SK-N-SH (cell line): ENCODE measurements at regions not wholly inside any gene's neighbourhood (a gene's known extent, or its start where the extent isn't known, plus 50 kb on each side); places are given as distances from the start of the nearest gene placed in this dataset.

Source experiments
- CTCF ChIA-PET: fragments of 300-600, 350-600 bp; formaldehyde crosslinking; extraction: SDS; loops from one replicate; lab custom pipeline; 2021; lab: Yijun Ruan, JAX
- POLR2A ChIA-PET: fragments of 350-600 bp; sonication (Branson Sonifier 250); formaldehyde crosslinking; extraction: SDS; loops from one replicate; lab custom pipeline; 2020; ENCODE audit warnings: antibody characterized with exemption, inconsistent platforms; lab: Yijun Ruan, JAX
- DNase-seq: peaks from one replicate; pipeline ENCODE4 v3.0.0; 2012
- H2AFZ ChIP-seq: fragments of 200-600 bp; sonication (generic); 2 replicates; pipeline ENCODE4 v1.8.1; 2016; ENCODE audit warnings: antibody characterized with exemption, mild to moderate bottlenecking, low read depth
- H3F3A ChIP-seq: fragments of 200-600 bp; sonication (generic); replicated peaks from 2 replicates; pipeline ENCODE3; 2016; ENCODE audit warnings: antibody characterized with exemption, mild to moderate bottlenecking; ENCODE audit not compliant: insufficient read depth
- H3K27ac ChIP-seq, 2 experiments: fragments of 200-500 bp in 1 of 2; fragments of 200-600 bp in 1 of 2; sonication (Bioruptor generic) in 1 of 2; sonication (generic), shearing (Covaris generic) in 1 of 2; 2 replicates each; pipeline versions ENCODE4 v1.5.1 to v1.6.1; 2014 to 2016; ENCODE audit warnings: low read depth in 2 of 2, inconsistent platforms in 1 of 2, low read length in 1 of 2, mild to moderate bottlenecking in 1 of 2, mixed read lengths in 1 of 2
- H3K27me3 ChIP-seq: fragments of 200-600 bp; sonication (generic), shearing (Covaris generic); 2 replicates; pipeline ENCODE4 v1.6.1; 2016; ENCODE audit warnings: mixed run types; ENCODE audit not compliant: insufficient read depth
- H3K36me3 ChIP-seq, 2 experiments: fragments of 200-500 bp in 1 of 2; fragments of 200-600 bp in 1 of 2; sonication (Bioruptor generic) in 1 of 2; sonication (generic) in 1 of 2; replicated peaks in 1 of 2; 2 replicates each; pipeline versions ENCODE3 to v1.5.1; 2014 to 2016; ENCODE audit warnings: low read length in 1 of 2, mild to moderate bottlenecking in 1 of 2; ENCODE audit not compliant: insufficient read depth in 2 of 2, control insufficient read depth in 1 of 2
- H3K4me1 ChIP-seq, 2 experiments: fragments of 200-500 bp in 1 of 2; fragments of 200-600 bp in 1 of 2; sonication (Bioruptor generic) in 1 of 2; sonication (generic), shearing (Covaris generic) in 1 of 2; 2 replicates each; pipeline versions ENCODE4 v1.5.1 to v1.6.1; 2014 to 2016; ENCODE audit warnings: low read depth in 1 of 2, low read length in 1 of 2, mixed run types in 1 of 2; ENCODE audit not compliant: insufficient read depth in 2 of 2, control insufficient read depth in 1 of 2
- H3K4me2 ChIP-seq: fragments of 200-600 bp; sonication (generic), shearing (Covaris generic); 2 replicates; pipeline ENCODE4 v1.6.1; 2017; ENCODE audit warnings: mixed run types
- H3K4me3 ChIP-seq, 2 experiments: fragments of 200-500 bp in 1 of 2; fragments of 200-600 bp in 1 of 2; sonication (Bioruptor generic) in 1 of 2; sonication (generic), shearing (Covaris generic) in 1 of 2; 2 replicates each; pipeline versions ENCODE4 v1.5.1 to v1.8.1; 2014 to 2016; ENCODE audit warnings: low read depth in 2 of 2, inconsistent platforms in 1 of 2, low read length in 1 of 2, mild to moderate bottlenecking in 1 of 2, mixed read lengths in 1 of 2, moderate library complexity in 1 of 2
- H3K79me2 ChIP-seq: fragments of 200-600 bp; sonication (generic); 2 replicates; pipeline ENCODE4 v1.8.1; 2017; ENCODE audit warnings: mild to moderate bottlenecking; ENCODE audit not compliant: insufficient read depth
- H3K9ac ChIP-seq: fragments of 200-600 bp; sonication (generic); 2 replicates; pipeline ENCODE4 v1.6.1; 2017; ENCODE audit warnings: mixed run types
- H3K9me2 ChIP-seq: fragments of 200-600 bp; sonication (generic); 2 replicates; pipeline ENCODE4 v1.6.1; 2017; ENCODE audit warnings: mixed run types
- H3K9me3 ChIP-seq: fragments of 200-600 bp; sonication (generic); 2 replicates; pipeline ENCODE4 v1.6.1; 2017; ENCODE audit warnings: mixed run types, mild to moderate bottlenecking, moderate library complexity
- H4K20me1 ChIP-seq: fragments of 200-600 bp; sonication (generic); 2 replicates; pipeline ENCODE4 v1.6.1; 2017; ENCODE audit warnings: mild to moderate bottlenecking, mixed run types; ENCODE audit not compliant: insufficient read depth
- CTCF ChIP-seq: fragments of 200-600 bp; sonication (generic); IDR thresholded peaks from 2 replicates; pipeline ENCODE4 v1.6.1; 2017; ENCODE audit warnings: antibody characterized with exemption, mild to moderate bottlenecking, moderate library complexity
- MAX ChIP-seq: IDR thresholded peaks from 2 replicates; pipeline ENCODE4 v1.4.0; 2012; ENCODE audit warnings: low read depth
- MEF2A ChIP-seq: IDR thresholded peaks from 2 replicates; pipeline ENCODE4 v1.4.0; 2012; ENCODE audit warnings: low read depth, borderline replicate concordance
- MXI1 ChIP-seq: IDR thresholded peaks from 2 replicates; pipeline ENCODE4 v1.6.1; 2012; ENCODE audit warnings: mild to moderate bottlenecking, low read depth, low read length, improper control_type of control experiment
- POLR2AphosphoS5 ChIP-seq: IDR thresholded peaks from 2 replicates; pipeline ENCODE4 v1.6.1; 2012; ENCODE audit warnings: low read depth, low read length
- RCOR1 ChIP-seq: fragments of 150-350 bp; IDR thresholded peaks from 2 replicates; pipeline ENCODE4 v1.6.1; 2017; ENCODE audit warnings: antibody characterized with exemption, low read length
- SIN3A ChIP-seq: IDR thresholded peaks from 2 replicates; pipeline ENCODE4 v1.6.1; 2012; ENCODE audit warnings: low read depth, mild to moderate bottlenecking, low read length, moderate library complexity, borderline replicate concordance
- SMC3 ChIP-seq: IDR thresholded peaks from 2 replicates; pipeline ENCODE4 v1.6.1; 2012; ENCODE audit warnings: low read depth, low read length, improper control_type of control experiment
- TEAD4 ChIP-seq: IDR thresholded peaks from 2 replicates; pipeline ENCODE4 v1.4.0; 2012; ENCODE audit warnings: mild to moderate bottlenecking, borderline replicate concordance; ENCODE audit not compliant: insufficient read depth
- USF1 ChIP-seq: IDR thresholded peaks from 2 replicates; pipeline ENCODE4 v1.4.0; 2012; ENCODE audit warnings: low read depth, borderline replicate concordance
- YY1 ChIP-seq: IDR thresholded peaks from 2 replicates; pipeline ENCODE4 v1.4.0; 2012; ENCODE audit warnings: low read depth, mild to moderate bottlenecking
- WGBS: methylation state at CpG from one replicate; pipeline ENCODE4 v1.1.6; 2017; ENCODE audit warnings: low lambda C conversion rate; 5-methylcytosine and 5-hydroxymethylcytosine counted together
- TF ChIP-seq, protein P1 (sequence below): IDR thresholded peaks from 2 replicates; pipeline ENCODE4 v1.4.0; 2012; ENCODE audit warnings: low read depth, borderline replicate concordance
- TF ChIP-seq, protein P2 (sequence below): IDR thresholded peaks from 2 replicates; pipeline ENCODE4; 2012

DNA sequence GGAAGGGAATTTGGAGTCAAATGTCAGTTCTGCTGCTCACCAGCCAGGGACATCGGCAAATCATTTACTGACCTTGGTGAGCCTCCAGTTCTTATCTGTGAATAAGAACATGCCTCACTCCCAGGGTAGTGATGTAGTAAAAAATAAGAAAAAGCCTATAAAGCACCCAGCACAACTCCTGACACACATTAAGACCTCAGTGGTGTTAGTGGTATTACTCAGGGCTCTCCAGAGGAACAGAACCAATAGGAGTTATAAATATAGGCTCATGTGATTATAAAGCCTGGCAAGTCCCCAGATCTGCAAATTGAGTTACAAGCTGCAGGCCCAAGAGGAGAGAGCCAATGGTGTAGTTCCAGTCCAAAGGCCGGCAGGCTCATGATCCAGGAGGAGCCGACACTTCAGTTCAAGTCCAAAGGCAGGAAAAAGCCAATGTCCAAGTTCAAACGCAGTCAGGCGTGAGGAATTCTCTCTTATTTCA lies 71.3 kb upstream of the EYA2 start:
- H3K9me3 ChIP-seq: no peaks in the 10 kb centered on the region
- 83% methylated on average over 5 of the region's 5 CpGs for WGBS
- no peaks in the 10 kb centered on the region for H3K9me2 ChIP-seq
- no peak overlapping the region for H3K4me2 ChIP-seq
- H2AFZ ChIP-seq: no peak overlapping the region
- H3K9ac ChIP-seq: no peak overlapping the region
- no peak overlapping the region for H3K4me3 ChIP-seq
- ChIA-PET CTCF (no interaction called here), POLR2A (no interaction called here)
- H3K36me3 ChIP-seq: peaks cover 0 to 3% of the 10 kb centered on the region in 2 experiments
- TF ChIP-seq MEF2A (no peak), SIN3A (no peak), USF1 (no peak), TEAD4 (no peak), MAX (no peak), SMC3 (no peak)
- TF ChIP-seq, protein P1, sequence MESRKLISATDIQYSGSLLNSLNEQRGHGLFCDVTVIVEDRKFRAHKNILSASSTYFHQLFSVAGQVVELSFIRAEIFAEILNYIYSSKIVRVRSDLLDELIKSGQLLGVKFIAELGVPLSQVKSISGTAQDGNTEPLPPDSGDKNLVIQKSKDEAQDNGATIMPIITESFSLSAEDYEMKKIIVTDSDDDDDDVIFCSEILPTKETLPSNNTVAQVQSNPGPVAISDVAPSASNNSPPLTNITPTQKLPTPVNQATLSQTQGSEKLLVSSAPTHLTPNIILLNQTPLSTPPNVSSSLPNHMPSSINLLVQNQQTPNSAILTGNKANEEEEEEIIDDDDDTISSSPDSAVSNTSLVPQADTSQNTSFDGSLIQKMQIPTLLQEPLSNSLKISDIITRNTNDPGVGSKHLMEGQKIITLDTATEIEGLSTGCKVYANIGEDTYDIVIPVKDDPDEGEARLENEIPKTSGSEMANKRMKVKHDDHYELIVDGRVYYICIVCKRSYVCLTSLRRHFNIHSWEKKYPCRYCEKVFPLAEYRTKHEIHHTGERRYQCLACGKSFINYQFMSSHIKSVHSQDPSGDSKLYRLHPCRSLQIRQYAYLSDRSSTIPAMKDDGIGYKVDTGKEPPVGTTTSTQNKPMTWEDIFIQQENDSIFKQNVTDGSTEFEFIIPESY: no peak
- DNase-seq: no peak
- no peaks in the 10 kb centered on the region for H3F3A ChIP-seq
- H4K20me1 ChIP-seq: no peaks in the 10 kb centered on the region
- H3K4me1 ChIP-seq: no peaks in the 10 kb centered on the region
- no peak overlapping the region for H3K27ac ChIP-seq
- H3K79me2 ChIP-seq: no peaks in the 10 kb centered on the region
- H3K27me3 ChIP-seq: no peaks in the 10 kb centered on the region

- DNase-seq: no peak
- Histone ChIP-seq H3K4me2 (no peak overlapping the region), H2AFZ (no peak overlapping the region), H3K4me3 (no peak overlapping the region), H3K9ac (no peak overlapping the region), H3K79me2 (no peaks in the 10 kb centered on the region), H3K9me2 (no peaks in the 10 kb centered on the region), H3K27ac (no peak overlapping the region), H4K20me1 (no peaks in the 10 kb centered on the region), H3K27me3 (no peaks in the 10 kb centered on the region)
- CTCF ChIA-PET: no interaction called here
- POLR2A ChIA-PET: no interaction called here
- TF ChIP-seq, protein P2, sequence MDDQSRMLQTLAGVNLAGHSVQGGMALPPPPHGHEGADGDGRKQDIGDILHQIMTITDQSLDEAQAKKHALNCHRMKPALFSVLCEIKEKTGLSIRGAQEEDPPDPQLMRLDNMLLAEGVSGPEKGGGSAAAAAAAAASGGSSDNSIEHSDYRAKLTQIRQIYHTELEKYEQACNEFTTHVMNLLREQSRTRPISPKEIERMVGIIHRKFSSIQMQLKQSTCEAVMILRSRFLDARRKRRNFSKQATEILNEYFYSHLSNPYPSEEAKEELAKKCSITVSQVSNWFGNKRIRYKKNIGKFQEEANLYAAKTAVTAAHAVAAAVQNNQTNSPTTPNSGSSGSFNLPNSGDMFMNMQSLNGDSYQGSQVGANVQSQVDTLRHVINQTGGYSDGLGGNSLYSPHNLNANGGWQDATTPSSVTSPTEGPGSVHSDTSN: no peak
- TF ChIP-seq YY1: no peak
- TF ChIP-seq MXI1: no peak
- no peak for TF ChIP-seq CTCF
- TF ChIP-seq, protein P1: no peak
- TF ChIP-seq RCOR1: no peak
- TF ChIP-seq POLR2AphosphoS5: no peak
- TF ChIP-seq, all 33 proteins: peak for 0
- Histone ChIP-seq H3F3A (peaks cover 3% of the 10 kb centered on the region), H3K4me1 (peaks cover 0 to 2% of the 10 kb centered on the region in 2 experiments; a peak in 1 of 4 replicates), H3K9me3 (no peaks in the 10 kb centered on the region), H3K36me3 (peaks cover 0 to 3% of the 10 kb centered on the region in 2 experiments)
- 83% methylated on average over 3 of the region's 3 CpGs for WGBS
Measured at GRCh38 chr20:46823753-46824152, 70.9 kb upstream of the EYA2 start.
